Choroid plexus epithelial cell (primary cell): ENCODE measurements at regions not wholly inside any gene's neighbourhood (a gene's known extent, or its start where the extent isn't known, plus 50 kb on each side); places are given as distances from the start of the nearest gene placed in this dataset.

Experiments
- DNase-seq: peaks from one replicate; pipeline ENCODE4 v3.0.0-alpha.2; 2010; ENCODE audit warnings: low read depth
- H3K4me3 ChIP-seq: 2 replicates; pipeline ENCODE4 v1.5.1; 2011; ENCODE audit warnings: low read depth, mild to moderate bottlenecking, control low read depth, low read length, moderate library complexity
- CTCF ChIP-seq: conservative IDR thresholded peaks from 2 replicates; pipeline ENCODE4 v1.5.1; 2011; ENCODE audit warnings: low read depth, mild to moderate bottlenecking, control low read depth, inconsistent platforms, low read length, moderate library complexity

DNA sequence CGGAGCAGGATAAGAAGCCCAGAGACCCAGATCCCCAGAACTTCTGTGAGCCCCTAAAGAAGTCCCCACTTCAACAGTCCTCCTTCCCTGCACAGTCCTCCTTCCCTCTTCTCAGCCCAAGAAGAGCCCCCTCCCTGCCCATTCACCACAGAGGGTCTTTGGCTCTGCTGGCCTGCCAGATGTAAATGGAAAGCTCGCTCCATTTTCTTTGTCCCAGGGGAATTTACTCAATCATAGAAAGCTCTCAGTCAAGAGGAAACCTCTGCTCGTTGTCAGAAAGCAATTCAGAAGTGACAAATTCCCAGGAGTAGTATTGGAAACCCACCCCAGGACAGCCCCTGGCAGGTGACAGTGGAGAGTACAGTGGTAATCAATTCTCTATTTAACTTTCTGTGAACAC lies 105.5 kb upstream of the SMAD3 start:
- TF ChIP-seq CTCF: no peak
- no peak overlapping the region for H3K4me3 ChIP-seq
- no peak for DNase-seq

DNA sequence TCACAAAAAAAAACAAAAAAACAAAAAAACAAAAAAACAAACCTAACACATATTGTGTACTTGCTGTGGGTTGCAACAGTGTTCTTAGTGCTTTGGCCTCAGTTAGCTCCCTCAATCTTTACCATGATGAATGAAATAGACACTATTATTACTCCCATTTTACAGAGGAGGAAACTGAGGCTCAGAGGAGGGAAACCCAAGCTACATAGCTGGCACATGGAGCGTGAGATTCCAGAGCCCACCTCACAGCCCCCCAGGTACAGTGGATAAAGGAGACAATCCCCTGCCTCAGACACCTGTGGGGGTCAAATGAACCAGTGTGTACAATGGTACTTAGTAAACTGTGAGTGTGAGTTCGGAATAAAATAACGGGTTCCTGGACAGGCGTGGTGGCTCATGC lies 104.9 kb upstream of the SMAD3 start:
- no peak for TF ChIP-seq CTCF
- no peak for DNase-seq
- no peak overlapping the region for H3K4me3 ChIP-seq

GRCh38 chr15:66961407-66961884 lies 104.0 kb upstream of the SMAD3 start:
- H3K4me3 ChIP-seq: no peak overlapping the region
- no peak for TF ChIP-seq CTCF
- DNase-seq: peak; percentile 37

GRCh38 chr15:66961901-66962300 lies 103.5 kb upstream of the SMAD3 start:
- no peak for TF ChIP-seq CTCF
- no peak for DNase-seq
- H3K4me3 ChIP-seq: no peak overlapping the region

DNA sequence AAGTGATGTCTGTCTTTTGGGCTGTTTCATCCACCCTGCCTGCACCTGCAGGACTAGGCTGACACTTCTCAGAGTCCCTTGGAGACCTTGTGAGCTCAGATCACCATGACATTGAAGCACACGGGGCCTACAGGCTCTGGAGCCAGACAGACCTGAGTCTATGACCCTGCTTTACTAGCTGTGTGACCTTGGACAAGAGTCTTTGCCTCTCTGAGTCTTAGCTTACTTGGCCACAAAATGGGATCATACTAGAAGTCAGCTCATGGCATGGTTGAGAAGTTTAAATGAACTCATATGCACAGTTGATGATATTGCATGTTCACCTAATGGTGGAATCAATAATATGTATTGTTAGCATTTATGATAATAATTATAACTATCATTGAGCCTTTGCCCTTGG lies 102.9 kb upstream of the SMAD3 start:
- DNase-seq: no peak
- TF ChIP-seq CTCF: no peak
- H3K4me3 ChIP-seq: no peak overlapping the region

- no peak for TF ChIP-seq CTCF
- DNase-seq: no peak
- no peak overlapping the region for H3K4me3 ChIP-seq
These were observed 102.3 kb upstream of the SMAD3 start for GRCh38 chr15:66963084-66963483.

GRCh38 chr15:66963710-66964109 lies 101.7 kb upstream of the SMAD3 start:
- no peak for TF ChIP-seq CTCF
- no peak for DNase-seq
- no peak overlapping the region for H3K4me3 ChIP-seq
